Stomach smooth muscle (tissue), 2 donors: ENCODE measurements at regions not wholly inside any gene's neighbourhood (a gene's known extent, or its start where the extent isn't known, plus 50 kb on each side); places are given as distances from the start of the nearest gene placed in this dataset.

Experiments
- H3K27ac ChIP-seq: one replicate; pipeline ENCODE4 v1.7.0; 2013; ENCODE audit warnings: mild to moderate bottlenecking, low read length, inconsistent platforms
- H3K27me3 ChIP-seq, 2 donors: one replicate each; pipeline ENCODE4 v1.7.0; 2013; ENCODE audit warnings: low read length in 2 of 2; ENCODE audit not compliant: insufficient read depth in 2 of 2, control insufficient read depth in 1 of 2
- H3K36me3 ChIP-seq, 2 donors: one replicate each; pipeline ENCODE4 v1.7.0; 2013; ENCODE audit warnings: low read length in 2 of 2; ENCODE audit not compliant: control insufficient read depth in 2 of 2, insufficient read depth in 2 of 2
- H3K4me1 ChIP-seq: one replicate; pipeline ENCODE4 v1.7.0; 2013; ENCODE audit warnings: low read length; ENCODE audit not compliant: control insufficient read depth, insufficient read depth
- H3K4me3 ChIP-seq, 2 donors: one replicate each; pipeline ENCODE4 v1.7.0; 2013; ENCODE audit warnings: low read length in 2 of 2
- H3K9ac ChIP-seq, 2 donors: one replicate each; pipeline ENCODE4 v1.7.0; 2013; ENCODE audit warnings: low read length in 2 of 2, mild to moderate bottlenecking in 1 of 2
- H3K9me3 ChIP-seq, 2 donors: one replicate each; pipeline ENCODE4 v1.7.0; 2013; ENCODE audit warnings: low read length in 2 of 2; ENCODE audit not compliant: control insufficient read depth in 2 of 2
- donor health status: healthy.
- donor health status: Pancreatic carcinoma.

DNA sequence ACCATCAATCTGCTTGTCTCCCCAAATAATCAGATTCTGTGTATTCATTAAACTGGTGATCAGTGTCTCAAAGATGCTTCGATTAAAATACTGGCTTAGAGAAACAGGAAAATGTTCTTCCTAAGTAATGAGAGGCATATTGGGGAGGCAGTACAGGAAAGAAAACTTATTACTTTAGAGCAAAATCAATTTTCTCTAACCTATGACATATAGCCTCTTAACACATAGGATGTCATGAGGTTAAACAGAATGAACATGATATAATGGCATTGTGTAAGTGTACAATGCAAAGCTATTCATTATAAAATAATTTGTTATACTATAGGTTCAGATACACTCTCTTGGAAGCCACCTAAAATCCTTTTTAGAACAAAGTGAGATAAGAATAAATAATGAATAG lies 819.3 kb downstream of the KCNJ2 start:
- Histone ChIP-seq H3K36me3 (no peaks in the 10 kb centered on the region), H3K4me1 (no peaks in the 10 kb centered on the region), H3K4me3 (no peak overlapping the region), H3K27me3 (no peaks in the 10 kb centered on the region), H3K9ac (no peak overlapping the region), H3K27ac (no peak overlapping the region), H3K9me3 (peaks cover 0 to 3% of the 10 kb centered on the region in 2 donors)

- Histone ChIP-seq H3K4me3 (no peak overlapping the region), H3K9me3 (peaks cover 0 to 3% of the 10 kb centered on the region in 2 donors), H3K36me3 (no peaks in the 10 kb centered on the region), H3K9ac (no peak overlapping the region), H3K27me3 (no peaks in the 10 kb centered on the region), H3K27ac (no peak overlapping the region), H3K4me1 (no peaks in the 10 kb centered on the region)
Observed at GRCh38 chr17:70989280-70989679, 819.9 kb downstream of the KCNJ2 start.

- Histone ChIP-seq H3K4me3 (no peak overlapping the region), H3K36me3 (no peaks in the 10 kb centered on the region), H3K9ac (no peak overlapping the region), H3K27ac (no peak overlapping the region), H3K9me3 (no peaks in the 10 kb centered on the region), H3K4me1 (no peaks in the 10 kb centered on the region), H3K27me3 (no peaks in the 10 kb centered on the region)
Observed at GRCh38 chr17:70994194-70994593, 824.9 kb downstream of the KCNJ2 start.

GRCh38 chr17:70995997-70996396 lies 826.7 kb downstream of the KCNJ2 start:
- H3K9ac ChIP-seq, result no peak overlapping the region
- no peak overlapping the region for H3K27ac ChIP-seq
- H3K27me3 ChIP-seq, result no peaks in the 10 kb centered on the region
- no peak overlapping the region for H3K4me3 ChIP-seq
- H3K9me3 ChIP-seq, result no peaks in the 10 kb centered on the region
- no peaks in the 10 kb centered on the region for H3K4me1 ChIP-seq
- H3K36me3 ChIP-seq, result no peaks in the 10 kb centered on the region

GRCh38 chr17:71003736-71004135 lies 834.4 kb downstream of the KCNJ2 start:
- Histone ChIP-seq H3K9ac (no peak overlapping the region), H3K4me3 (no peak overlapping the region), H3K4me1 (no peaks in the 10 kb centered on the region), H3K27ac (no peak overlapping the region), H3K36me3 (no peaks in the 10 kb centered on the region), H3K9me3 (peaks cover 0 to 3% of the 10 kb centered on the region in 2 donors), H3K27me3 (no peaks in the 10 kb centered on the region)

GRCh38 chr17:71004413-71004812 lies 835.1 kb downstream of the KCNJ2 start:
- no peak overlapping the region for H3K9ac ChIP-seq

GRCh38 chr17:71011391-71011790 lies 842.1 kb downstream of the KCNJ2 start:
- H3K4me3 ChIP-seq, result no peak overlapping the region
- no peaks in the 10 kb centered on the region for H3K36me3 ChIP-seq
- no peak overlapping the region for H3K9ac ChIP-seq
- H3K4me1 ChIP-seq, result no peaks in the 10 kb centered on the region
- no peaks in the 10 kb centered on the region for H3K27me3 ChIP-seq
- peaks cover 0 to 3% of the 10 kb centered on the region in 2 donors for H3K9me3 ChIP-seq
- no peak overlapping the region for H3K27ac ChIP-seq

More at GRCh38 chr17:71004413-71004812, 835.1 kb downstream of the KCNJ2 start:
- no peaks in the 10 kb centered on the region for H3K4me1 ChIP-seq
- no peaks in the 10 kb centered on the region for H3K27me3 ChIP-seq
- no peaks in the 10 kb centered on the region for H3K36me3 ChIP-seq
- peaks cover 0 to 3% of the 10 kb centered on the region in 2 donors for H3K9me3 ChIP-seq
- no peak overlapping the region for H3K4me3 ChIP-seq
- no peak overlapping the region for H3K27ac ChIP-seq

GRCh38 chr17:71019699-71020098 lies 850.4 kb downstream of the KCNJ2 start:
- Histone ChIP-seq H3K9ac (no peak overlapping the region), H3K27me3 (no peaks in the 10 kb centered on the region), H3K4me1 (no peaks in the 10 kb centered on the region), H3K36me3 (no peaks in the 10 kb centered on the region), H3K9me3 (no peaks in the 10 kb centered on the region), H3K4me3 (no peak overlapping the region), H3K27ac (no peak overlapping the region)

- no peak overlapping the region for H3K27ac ChIP-seq
- no peak overlapping the region for H3K4me3 ChIP-seq
- H3K4me1 ChIP-seq, result no peaks in the 10 kb centered on the region
- no peaks in the 10 kb centered on the region for H3K9me3 ChIP-seq
- H3K9ac ChIP-seq, result no peak overlapping the region
- no peaks in the 10 kb centered on the region for H3K36me3 ChIP-seq
- H3K27me3 ChIP-seq, result no peaks in the 10 kb centered on the region
Observed at GRCh38 chr17:71022758-71023157, 853.4 kb downstream of the KCNJ2 start.

DNA sequence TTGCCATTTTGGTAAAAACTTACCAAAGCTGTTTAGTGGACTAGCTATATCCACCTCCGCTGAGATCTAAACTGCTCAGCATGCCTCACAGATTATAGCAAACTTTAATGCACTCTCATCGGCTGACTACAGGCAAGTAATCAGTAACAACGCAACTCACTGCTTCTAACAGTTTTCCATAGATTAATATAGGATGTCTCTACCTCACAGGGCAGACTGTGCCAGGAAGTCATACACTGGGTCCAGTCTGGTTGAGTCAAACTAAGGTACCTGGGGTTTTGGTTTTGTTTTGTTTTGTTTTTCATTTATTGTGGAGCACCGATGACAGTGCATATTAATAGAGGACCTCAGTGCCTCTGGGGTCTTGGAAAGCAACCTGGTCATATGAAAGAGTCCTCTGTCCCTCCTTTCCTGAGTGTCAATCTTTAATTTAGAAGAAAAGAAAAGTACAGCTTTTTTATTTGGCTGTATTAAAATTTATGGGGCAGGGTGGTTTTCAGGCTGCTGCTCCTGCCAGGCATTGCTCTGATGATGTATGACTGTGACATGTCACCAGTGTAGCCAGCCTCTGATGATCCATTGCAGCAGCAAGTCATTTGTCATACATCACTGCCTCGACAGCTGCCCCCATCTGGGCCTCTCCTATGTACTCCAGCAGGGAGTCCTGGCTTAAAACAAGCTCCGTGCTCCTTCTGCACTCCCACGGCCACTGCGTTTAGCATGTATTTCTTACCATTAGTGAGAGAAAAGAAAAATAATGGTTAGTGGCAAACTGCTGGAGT lies 854.1 kb downstream of the KCNJ2 start:
- H3K27me3 ChIP-seq, result no peaks in the 10 kb centered on the region
- no peaks in the 10 kb centered on the region for H3K9me3 ChIP-seq
- no peak overlapping the region for H3K27ac ChIP-seq
- no peaks in the 10 kb centered on the region for H3K36me3 ChIP-seq
- H3K9ac ChIP-seq, result no peak overlapping the region
- H3K4me3 ChIP-seq, result no peak overlapping the region
- H3K4me1 ChIP-seq, result no peaks in the 10 kb centered on the region

DNA sequence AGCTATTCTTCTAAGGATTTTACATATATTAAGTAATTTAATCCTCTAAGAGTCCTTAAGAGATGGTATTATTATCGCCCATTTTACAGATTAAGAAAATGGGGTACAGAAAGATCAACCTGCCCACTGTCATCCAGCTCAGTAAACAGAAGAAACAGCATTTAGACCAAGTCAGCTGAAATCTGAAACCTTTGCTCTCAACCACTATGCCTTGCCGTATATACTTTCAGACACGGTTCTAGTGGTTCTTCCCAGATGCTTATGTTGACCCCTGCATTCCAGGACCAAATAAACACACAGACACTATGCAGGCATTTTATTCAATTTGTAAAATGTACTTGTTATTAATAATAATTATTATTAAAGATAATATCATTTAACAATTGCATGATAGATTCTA lies 854.8 kb downstream of the KCNJ2 start:
- no peaks in the 10 kb centered on the region for H3K27me3 ChIP-seq
- no peaks in the 10 kb centered on the region for H3K4me1 ChIP-seq
- H3K9ac ChIP-seq, result no peak overlapping the region
- H3K9me3 ChIP-seq, result no peaks in the 10 kb centered on the region
- no peaks in the 10 kb centered on the region for H3K36me3 ChIP-seq
- H3K27ac ChIP-seq, result no peak overlapping the region
- no peak overlapping the region for H3K4me3 ChIP-seq
